Type B pancreatic cell (in vitro differentiated cells): ENCODE measurements at regions not wholly inside any gene's neighbourhood (a gene's known extent, or its start where the extent isn't known, plus 50 kb on each side); places are given as distances from the start of the nearest gene placed in this dataset.

Experiments
- DNase-seq: peaks from one replicate; pipeline ENCODE4 v3.0.0; 2021; ENCODE audit warnings: mixed read lengths; ENCODE audit not compliant: unreplicated experiment; ENCODE audit errors: extremely low spot score
- H3K27ac Mint-ChIP-seq: 2 replicates; pipeline ENCODE4 v1.8.0; 2021; ENCODE audit warnings: mild to moderate bottlenecking, mixed read lengths
- H3K27me3 Mint-ChIP-seq: 2 replicates; pipeline ENCODE4 v1.8.0; 2021; ENCODE audit warnings: mixed read lengths
- H3K36me3 Mint-ChIP-seq: 2 replicates; pipeline ENCODE4 v1.8.0; 2021; ENCODE audit warnings: mixed read lengths
- H3K4me1 Mint-ChIP-seq: one replicate; pipeline ENCODE4 v1.8.0; 2021; ENCODE audit warnings: mixed read lengths; ENCODE audit not compliant: unreplicated experiment
- H3K4me3 Mint-ChIP-seq: 2 replicates; pipeline ENCODE4 v1.8.0; 2021; ENCODE audit warnings: mild to moderate bottlenecking, mixed read lengths
- H3K9me3 Mint-ChIP-seq: 2 replicates; pipeline ENCODE4 v1.8.0; 2021; ENCODE audit warnings: mixed read lengths
- CTCF ChIP-seq: fragments of 200-600 bp; sonication (generic); conservative IDR thresholded peaks from 2 replicates; pipeline ENCODE4 v1.5.0; 2021; ENCODE audit warnings: antibody characterized with exemption, mild to moderate bottlenecking

GRCh38 chr9:109602987-109603386 lies 104.9 kb upstream of the PTPN3 start:
- no peak for DNase-seq
- Mint-ChIP-seq H3K4me1 (no peaks in the 10 kb centered on the region), H3K27me3 (peaks cover 10% of the 10 kb centered on the region), H3K36me3 (no peaks in the 10 kb centered on the region), H3K27ac (no peak overlapping the region), H3K9me3 (no peaks in the 10 kb centered on the region), H3K4me3 (no peak overlapping the region)
- TF ChIP-seq CTCF, result no peak

GRCh38 chr9:109604131-109604530 lies 106.0 kb upstream of the PTPN3 start:
- Mint-ChIP-seq H3K36me3 (no peaks in the 10 kb centered on the region), H3K4me3 (no peak overlapping the region), H3K9me3 (no peaks in the 10 kb centered on the region), H3K27me3 (peaks cover 13% of the 10 kb centered on the region), H3K27ac (no peak overlapping the region), H3K4me1 (no peaks in the 10 kb centered on the region)
- no peak for DNase-seq
- no peak for TF ChIP-seq CTCF

- no peak overlapping the region for H3K27ac Mint-ChIP-seq
- TF ChIP-seq CTCF, result no peak
- DNase-seq, result no peak
- no peaks in the 10 kb centered on the region for H3K9me3 Mint-ChIP-seq
- no peaks in the 10 kb centered on the region for H3K4me1 Mint-ChIP-seq
- no peaks in the 10 kb centered on the region for H3K36me3 Mint-ChIP-seq
- no peak overlapping the region for H3K4me3 Mint-ChIP-seq
- peaks cover 13% of the 10 kb centered on the region for H3K27me3 Mint-ChIP-seq
Observed at GRCh38 chr9:109604781-109605180, 106.7 kb upstream of the PTPN3 start.

- no peak overlapping the region for H3K4me3 Mint-ChIP-seq
- no peaks in the 10 kb centered on the region for H3K36me3 Mint-ChIP-seq
- H3K27me3 Mint-ChIP-seq, result peaks cover 9% of the 10 kb centered on the region
- TF ChIP-seq CTCF, result no peak
- DNase-seq, result no peak
- H3K27ac Mint-ChIP-seq, result no peak overlapping the region
- H3K4me1 Mint-ChIP-seq, result no peaks in the 10 kb centered on the region
- H3K9me3 Mint-ChIP-seq, result no peaks in the 10 kb centered on the region
Observed at GRCh38 chr9:109609060-109609459, 111.0 kb upstream of the PTPN3 start.

GRCh38 chr9:109616571-109617120 lies 118.5 kb upstream of the PTPN3 start:
- H3K27me3 Mint-ChIP-seq, result peaks cover 16% of the 10 kb centered on the region
- no peak overlapping the region for H3K27ac Mint-ChIP-seq
- no peak overlapping the region for H3K4me3 Mint-ChIP-seq

More at GRCh38 chr9:109616571-109617120, 118.5 kb upstream of the PTPN3 start:
- Mint-ChIP-seq H3K4me1 (no peaks in the 10 kb centered on the region), H3K36me3 (no peaks in the 10 kb centered on the region), H3K9me3 (no peaks in the 10 kb centered on the region)
- DNase-seq, result no peak
- no peak for TF ChIP-seq CTCF
